Muscle of arm (tissue), 1 donor: ENCODE measurements at regions not wholly inside any gene's neighbourhood (a gene's known extent, or its start where the extent isn't known, plus 50 kb on each side); places are given as distances from the start of the nearest gene placed in this dataset.

Experiments used
- DNase-seq: peaks from one replicate; pipeline ENCODE4 v3.0.0-alpha.2; 2013

DNA sequence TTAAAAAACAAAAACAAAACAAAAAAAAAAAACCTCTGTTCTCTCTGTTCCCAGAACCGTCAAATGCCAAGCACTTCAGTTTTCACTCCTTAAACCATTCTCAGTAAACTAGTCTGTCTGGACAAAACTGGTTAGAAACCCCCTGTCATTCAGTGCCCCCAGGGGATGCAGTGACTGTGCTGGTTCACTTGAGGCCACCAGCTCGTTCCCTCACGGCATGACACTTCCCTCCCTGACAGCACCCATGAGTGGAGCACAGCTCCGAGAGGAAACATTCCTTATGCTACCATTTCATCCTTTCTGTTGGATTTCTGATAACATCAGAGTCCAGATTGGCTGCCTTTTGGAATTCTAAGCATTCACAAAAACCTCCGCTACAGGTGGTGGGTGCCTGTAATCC lies 244.0 kb upstream of the TPM1 start:
- DNase-seq = no peak

DNA sequence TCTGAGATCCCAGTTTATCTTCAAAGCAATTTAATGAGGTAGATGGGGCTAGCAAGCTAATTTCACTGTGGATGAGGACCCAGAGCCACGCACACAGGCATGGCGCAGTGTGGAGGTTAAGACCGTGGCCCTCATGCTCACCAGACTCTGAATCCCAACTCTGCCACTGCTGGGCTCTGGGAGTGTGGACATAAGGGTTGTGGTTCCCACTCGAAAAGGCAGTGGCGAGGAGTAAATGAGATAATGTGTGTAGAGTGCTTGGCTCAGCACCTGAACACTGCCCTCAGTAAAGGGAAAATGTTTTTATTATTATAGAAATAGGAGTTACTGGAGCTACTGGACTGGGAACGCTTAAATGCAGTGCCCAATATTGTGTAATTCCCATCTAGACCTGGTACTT lies 243.5 kb upstream of the TPM1 start:
- DNase-seq = no peak

DNA sequence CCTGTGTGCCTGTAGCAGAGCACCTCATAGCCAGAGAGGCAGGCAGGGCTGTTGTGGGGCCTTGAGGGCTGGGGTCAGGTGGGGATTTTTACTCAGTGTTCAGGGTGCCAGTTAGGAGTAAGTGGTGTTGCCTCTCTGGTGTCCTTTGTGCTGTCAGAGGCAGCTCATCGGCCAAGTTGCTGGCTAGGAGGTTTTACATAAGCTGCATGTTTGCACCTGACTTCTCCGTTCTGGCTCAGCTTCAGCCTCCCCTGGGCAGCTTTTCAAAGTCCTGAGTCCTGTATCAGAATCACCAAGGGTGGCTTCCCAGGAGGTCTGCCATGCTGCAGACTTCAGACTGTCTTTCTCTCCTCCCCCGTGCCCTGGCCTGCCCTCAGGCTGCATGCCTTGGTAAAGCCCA lies 242.6 kb upstream of the TPM1 start:
- no peak for DNase-seq

DNA sequence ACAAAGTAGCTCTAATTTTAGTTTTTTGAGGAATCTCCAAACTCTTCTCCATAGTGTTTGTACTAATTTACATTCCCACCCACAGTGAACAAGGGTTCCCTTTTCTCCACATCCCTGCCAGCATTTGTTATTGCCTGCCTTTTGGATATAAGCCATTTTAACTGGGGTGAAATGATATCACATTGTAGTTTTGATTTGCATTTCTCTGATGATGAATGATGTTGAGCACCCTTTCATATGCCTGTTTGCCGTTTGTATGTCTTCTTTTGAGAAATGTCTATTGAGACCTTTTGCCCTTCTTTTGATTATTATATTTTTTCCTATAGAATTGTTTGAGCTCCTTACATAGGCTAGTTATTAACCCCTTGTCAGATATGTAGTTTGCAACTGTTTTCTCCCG lies 239.9 kb upstream of the TPM1 start:
- no peak for DNase-seq

DNA sequence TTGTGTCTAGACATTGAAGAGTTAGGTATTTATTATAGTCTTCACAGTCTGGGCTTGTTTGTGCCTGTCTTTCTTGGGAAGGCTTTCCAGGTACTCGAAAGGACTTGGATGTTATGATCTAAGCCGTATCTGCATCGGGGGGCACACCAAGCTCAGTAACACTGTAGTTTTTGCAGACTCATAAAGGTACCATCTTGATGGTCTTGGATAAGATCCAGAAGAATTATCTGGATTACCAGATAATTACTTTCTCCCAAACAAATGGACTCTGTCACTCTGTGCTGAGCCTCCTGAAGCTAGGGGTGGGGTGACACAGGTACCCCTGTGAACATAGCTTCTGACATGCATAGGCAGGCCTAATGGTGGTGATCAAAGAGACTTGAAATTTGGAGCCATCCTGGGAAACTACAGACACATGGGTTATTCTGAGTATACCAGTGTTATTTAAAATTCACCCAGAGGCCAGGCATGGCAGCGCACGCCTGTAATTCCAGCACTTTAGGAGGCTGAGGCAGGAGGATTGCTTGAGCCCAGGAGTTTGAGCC lies 238.6 kb upstream of the TPM1 start:
- DNase-seq = no peak

DNA sequence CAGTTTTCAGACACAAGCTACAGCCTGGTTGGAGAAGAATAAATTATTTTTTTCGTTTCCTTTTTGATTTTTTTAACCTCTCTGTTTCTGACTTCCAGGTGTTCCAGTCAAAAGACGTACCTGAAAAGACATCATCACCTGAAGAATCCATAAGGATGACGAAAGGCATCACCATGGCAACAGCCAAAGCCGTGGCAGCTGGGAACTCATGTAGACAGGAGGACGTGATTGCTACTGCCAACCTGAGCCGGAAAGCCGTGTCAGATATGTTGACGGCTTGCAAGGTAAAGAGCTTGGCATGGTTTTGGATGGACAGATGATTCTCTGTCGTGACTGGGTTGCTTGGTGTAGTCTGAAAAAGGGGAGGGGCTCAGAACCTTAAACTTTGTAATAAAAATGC lies 237.0 kb upstream of the TPM1 start:
- no peak for DNase-seq

DNA sequence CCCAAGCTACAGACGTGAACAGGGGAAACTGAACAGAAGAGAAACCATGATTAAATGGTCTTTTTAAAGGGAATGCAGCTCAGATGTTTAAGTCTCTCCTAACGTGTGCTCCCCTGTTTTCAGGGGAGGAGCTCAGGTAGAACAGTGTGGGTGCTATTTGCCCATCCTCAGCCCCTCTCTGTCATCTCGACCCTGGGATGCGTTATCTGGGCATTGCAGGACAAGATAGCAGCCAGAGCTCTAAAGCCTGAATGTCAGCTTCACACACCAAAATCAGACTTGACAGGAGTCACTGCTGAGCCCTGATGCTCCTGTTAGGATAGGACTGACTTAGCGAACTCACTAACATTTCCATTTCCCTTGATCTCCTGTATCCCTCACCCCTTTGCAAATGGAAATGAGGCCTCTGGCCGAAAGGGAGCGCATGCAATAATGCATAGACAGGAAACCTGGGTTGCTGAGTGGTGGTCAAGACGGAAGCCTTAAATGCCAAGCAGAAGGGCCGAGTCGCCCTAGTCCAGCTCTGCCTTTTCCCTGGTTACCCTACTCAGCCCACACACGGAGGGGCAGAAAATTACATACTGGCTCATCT lies 234.9 kb upstream of the TPM1 start:
- DNase-seq = no peak

DNA sequence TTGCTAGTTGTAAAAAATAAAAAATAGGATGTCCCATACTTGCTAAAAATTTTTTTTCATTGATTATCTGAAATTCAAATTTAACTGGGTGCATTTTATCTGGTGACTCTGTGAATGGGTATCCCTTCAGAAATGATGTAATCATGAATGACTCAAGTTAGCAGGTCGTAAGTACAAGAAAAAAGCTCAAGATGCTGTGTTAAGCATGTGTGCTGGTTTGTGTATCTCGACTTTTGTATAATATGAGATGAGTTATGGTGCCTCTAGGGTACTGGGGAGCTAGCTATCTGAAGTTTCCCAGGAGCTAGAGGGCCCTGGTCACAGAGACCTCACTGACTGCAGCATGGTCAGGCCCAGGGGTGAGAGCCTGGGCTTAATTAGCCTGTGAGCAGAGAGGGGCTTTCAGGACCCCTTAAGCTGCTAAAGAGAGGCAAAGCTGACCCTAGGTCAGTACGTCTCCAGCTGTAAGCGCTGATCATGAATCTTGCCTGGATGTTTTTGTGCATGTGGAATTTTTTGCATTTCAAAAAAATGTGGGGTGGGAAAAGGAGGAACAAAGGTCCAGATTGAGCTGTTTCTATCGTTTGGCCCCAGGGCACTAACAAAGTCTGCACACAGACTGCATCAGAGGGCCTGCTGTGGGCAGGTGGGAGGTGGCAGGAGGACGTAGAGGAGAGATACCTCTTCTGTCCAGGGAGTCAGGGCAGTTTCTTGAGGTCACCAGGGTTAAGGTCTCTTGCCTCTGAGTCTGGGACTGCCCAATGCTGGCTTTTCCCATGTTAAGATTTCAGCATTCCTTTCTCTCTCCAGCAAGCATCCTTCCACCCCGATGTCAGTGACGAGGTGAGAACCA lies 233.2 kb upstream of the TPM1 start:
- no peak for DNase-seq

DNA sequence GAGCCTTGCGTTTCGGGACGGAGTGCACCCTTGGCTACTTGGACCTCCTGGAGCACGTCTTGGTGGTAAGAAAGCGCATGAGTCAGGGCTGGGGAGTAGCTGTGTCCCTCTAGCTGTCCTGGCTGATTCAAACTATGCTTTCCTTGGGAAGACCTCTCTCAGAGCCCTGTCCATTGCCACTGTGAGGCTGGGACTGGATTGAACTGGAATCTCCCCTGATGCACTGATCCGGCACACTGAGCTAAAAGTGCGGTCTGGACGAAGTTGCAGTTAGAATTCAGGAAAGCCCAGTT lies 232.6 kb upstream of the TPM1 start:
- no peak for DNase-seq

DNA sequence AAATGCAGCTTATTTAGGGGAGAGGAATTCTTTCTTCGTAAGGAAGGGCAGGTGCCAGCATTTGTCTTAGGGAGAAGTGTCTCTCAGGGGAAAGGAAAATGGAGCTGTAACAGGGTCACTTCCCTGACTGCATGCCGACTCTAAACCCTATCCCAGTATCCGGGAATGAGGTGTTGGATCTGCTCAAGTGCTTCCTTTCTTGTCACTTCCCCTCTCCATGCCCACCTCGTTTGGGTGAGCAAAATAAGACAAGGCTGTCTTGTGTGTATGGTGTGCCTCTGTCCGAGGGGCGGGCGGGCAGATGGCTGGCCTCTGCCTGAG lies 230.1 kb upstream of the TPM1 start:
- DNase-seq = no peak

DNA sequence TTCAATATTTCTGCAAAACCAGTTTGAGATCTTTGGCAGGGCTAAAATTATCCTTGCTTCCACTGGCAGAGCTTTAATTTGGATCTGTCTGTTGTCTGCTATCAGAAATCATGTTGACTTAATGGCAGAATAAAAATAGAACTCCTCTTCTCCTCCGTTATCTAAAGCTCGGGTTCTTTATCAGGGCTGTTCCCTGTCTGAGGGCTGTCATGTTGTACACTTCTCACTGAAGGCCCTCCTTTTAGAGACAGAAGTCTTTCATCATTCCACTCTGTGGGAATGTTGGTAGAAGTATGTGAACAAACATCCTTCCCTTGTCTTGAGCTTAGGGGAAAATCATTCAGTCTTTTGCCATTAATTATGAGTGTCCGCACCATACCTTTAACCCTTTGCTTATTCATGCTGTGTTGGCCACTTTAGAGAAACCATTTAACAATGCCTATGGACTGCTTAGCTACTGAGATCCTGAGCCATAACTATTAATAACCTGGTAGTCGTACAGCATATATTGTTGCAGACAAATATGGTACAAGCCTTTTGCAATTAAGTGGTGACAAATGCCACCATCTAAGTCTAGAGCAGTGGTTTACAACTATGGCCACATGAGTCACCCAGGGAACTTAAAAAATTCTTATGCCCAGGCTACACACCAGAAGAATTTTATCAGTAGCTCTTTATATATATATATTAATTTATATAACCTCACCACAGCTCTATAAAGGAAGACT lies 226.0 kb upstream of the TPM1 start:
- no peak for DNase-seq

DNA sequence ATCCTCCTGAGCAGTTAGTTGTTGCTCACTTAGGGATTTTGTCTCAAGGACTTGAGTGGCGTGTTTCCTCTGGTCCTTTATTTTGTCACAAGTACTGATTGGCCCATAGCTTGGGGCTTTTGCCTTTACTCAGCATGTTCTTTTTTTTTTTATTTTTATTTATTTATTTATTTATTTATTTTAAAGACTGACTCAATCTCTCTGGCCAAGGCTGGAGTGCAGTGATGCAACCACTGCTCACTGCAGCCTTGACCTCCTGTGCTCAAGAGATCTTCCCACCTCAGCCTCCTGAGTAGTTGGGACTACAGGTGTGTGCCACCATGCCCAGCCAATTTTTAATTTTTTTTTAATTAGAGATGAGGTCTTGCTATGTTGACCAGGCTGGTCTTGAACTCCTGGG lies 223.9 kb upstream of the TPM1 start:
- DNase-seq = no peak

DNA sequence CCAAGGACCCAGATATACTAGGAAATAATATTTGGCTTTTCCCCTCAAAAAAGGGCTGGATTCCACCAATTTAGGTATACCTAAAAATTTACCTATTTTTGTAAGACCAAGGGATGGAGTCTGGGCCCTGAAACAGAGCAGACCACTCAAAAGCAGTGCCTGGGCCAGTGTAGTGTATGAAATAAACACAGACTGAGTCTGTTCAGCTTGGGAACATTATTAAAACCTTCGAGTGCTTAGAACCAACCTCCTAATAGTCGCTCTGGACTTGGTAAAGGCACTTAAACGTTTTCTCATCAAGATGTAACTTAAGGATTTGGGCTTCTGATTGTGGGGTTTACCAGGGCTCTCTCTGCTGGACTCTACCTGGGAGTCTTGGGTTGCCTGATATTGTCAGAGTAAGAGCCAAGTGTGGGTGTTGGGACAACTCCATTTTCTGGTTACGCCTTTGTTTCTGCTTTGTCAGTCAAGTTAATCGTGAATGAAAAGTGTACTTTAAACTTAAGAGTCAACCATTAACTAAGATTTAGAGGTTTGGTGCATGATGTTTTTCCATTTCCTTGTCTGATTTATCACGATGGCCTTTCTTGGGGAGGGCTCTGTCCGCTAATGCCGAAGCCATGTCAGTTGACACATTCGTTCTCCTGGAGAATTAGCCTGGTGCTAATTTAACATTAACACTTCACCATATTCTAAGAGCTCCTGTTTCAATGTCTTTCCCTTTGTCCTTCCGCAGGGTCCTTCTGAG lies 221.0 kb upstream of the TPM1 start:
- DNase-seq = no peak

DNA sequence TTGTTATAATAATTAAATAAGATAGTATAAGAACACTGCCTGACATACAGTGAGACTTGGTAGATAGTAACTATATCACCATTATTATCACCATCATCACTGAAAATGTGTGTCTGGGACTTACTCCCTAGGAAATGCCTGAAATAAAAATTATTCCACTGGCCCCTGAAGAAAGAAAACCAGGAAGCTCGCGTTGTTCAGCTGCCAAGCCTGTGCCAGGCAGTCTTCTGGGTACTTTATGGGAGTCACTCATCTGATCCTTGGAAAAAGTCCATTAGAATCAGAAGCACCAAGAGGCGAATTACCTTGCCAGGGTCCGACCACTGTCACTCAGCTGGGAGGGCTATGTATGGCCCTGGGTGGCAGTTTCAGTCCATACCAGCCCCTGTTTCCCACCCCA lies 220.3 kb upstream of the TPM1 start:
- DNase-seq = no peak

DNA sequence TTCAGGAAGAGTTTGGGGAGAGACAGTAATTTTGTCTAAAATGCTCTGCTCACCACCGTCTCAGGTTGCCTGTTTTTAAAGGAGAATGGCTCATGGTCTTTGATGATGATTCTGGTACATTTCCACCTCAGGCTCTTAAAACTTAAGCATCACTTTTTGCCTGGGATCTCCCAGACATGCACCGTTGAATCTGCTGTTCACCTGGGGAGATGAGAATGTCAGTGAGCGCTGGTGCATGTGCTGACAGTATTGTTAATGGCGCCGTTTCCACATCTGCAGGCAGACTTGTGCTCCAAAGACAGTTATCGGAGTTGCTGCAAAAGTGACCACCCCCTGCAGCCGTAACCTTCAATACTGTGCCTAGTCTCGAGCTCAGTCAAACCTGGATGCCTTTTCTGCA lies 219.0 kb upstream of the TPM1 start:
- DNase-seq = no peak

DNA sequence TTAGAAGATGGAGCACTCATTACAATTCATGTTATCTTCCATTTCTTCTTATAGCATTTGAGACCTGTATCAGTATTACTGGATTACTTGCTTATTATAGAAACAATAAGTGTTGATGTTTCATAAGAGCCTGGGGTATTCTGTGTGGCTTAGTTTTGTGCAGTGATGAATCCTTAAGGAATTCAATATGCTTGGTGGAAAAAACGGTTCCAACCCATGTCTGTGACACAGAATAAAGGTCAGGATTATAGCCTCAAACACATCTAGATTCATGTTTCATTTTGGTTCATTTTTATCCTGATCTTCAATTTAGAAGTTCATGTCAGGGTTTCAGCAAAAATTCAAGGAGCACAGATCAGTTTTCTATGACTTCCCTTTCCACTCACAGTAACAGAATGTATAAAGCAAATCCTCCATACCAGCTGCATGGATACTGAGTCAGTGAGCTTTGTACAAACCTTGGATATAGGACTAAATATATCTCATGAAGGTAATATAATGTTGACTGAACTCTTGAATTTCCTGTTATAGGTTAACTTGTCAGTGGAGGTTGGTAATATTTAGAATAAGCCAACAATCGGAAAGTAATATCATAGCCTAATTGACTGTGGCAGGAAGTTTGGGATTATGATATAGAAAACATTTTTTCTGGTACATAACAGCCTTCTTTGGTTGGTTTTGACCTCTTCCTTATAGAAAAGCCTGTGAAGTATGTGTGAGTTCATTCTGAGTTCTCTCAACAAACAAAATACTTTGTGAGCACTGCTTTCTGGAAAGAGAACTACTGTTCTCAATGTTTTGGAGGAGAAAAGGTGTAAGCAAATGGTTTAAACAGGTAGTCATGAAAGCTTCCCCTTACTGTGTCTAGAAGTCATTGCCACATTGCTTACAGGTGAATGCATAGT lies 218.2 kb upstream of the TPM1 start:
- no peak for DNase-seq

DNA sequence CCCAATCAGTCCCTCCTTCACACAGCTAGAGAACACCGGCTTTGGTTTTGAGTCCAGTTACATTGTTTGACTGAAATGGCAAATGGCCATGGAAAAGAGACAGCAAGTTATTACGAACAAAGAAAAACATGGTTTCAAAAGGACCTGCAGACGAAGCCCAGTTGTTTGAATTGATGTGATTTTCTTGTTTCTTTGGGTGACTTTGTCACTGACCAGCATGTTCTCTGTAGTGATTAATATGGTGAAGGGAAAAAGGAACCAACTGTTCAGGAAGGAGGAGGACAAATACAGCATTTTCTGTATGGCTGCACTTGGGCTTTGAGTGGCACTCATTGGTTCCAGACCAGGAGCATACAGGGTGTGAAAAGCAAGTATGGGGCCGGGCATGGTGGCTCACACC lies 217.4 kb upstream of the TPM1 start:
- DNase-seq = no peak

DNA sequence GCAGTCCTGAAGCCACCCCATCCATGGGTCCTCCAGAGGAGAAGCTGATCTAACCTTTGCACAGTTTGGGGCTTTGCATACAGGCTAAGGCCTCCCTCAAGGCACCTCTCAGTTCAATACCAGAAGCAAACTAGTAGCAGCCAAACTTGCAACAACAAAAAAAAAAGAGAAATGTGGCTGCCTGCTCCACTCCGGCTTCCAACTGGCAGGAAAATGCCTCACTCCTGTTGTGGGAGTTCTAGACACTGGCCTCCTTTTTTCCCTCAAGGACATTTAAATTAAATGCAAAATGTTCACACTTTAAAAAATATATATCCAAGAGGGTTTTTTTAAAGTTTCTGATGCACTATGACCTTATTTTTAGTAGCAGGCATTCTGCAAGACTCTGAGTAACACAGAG lies 216.0 kb upstream of the TPM1 start:
- DNase-seq = peak; percentile 17

DNA sequence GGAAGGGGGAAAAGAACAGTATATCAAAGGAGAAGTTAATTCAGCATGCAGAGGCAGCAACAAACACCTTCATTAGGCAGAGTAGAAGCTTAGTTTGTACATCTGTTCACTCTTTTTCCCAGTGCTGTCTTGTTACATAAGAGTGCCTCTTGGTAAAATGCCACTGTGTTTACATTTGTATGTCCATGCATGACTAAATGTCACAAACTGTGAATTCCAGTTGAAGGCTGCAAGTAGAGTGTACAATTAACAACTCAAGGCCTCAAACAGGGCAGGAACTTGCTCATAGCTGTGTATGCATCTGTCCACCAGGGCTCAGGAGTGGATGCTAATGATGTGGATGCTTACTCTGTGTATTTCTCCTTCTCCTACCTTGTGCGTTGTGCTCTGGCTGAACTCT lies 214.2 kb upstream of the TPM1 start:
- no peak for DNase-seq

DNA sequence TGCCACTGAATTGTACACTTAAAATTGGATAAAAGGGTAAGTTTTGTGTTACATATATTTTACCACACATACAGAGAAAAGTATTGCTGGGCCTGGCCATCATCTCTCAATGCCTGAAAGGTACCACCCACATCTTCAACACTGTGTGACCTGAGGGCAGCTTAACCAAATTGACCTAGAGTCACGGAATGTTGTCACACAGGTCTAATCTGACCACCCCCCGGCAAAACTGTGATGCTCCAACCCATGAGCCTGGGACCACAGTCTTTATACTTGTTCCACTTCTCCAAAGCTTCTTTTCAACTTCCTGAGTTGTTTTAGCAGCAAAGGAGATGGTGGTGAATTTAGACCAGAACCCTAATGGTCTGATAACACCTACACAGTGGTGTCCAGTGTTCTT lies 210.3 kb upstream of the TPM1 start:
- DNase-seq = no peak

DNA sequence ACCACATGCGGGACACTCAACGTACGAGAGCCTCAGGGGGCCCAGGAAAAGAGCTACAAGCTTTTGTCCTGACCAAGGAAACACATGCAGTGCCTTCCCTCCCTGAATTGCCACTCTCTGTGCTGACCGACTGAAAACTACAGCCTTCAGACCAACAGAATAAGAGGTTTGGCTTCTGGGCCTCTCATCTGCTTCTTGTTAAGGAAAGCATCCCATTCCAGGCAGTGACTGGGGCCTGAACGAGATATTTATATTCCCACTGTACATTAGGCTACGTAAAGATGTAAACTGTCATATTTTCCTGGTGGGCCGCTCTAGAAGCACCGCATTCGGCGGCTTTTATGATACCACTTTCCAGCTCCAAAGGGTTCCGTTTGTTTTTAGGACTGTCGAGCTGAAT lies 208.9 kb upstream of the TPM1 start:
- peak; percentile 81 for DNase-seq
